ENCODE measurements at regions not wholly inside any gene's neighbourhood (a gene's known extent, or its start where the extent isn't known, plus 50 kb on each side); places are given as distances from the start of the nearest gene placed in this dataset.

DNA sequence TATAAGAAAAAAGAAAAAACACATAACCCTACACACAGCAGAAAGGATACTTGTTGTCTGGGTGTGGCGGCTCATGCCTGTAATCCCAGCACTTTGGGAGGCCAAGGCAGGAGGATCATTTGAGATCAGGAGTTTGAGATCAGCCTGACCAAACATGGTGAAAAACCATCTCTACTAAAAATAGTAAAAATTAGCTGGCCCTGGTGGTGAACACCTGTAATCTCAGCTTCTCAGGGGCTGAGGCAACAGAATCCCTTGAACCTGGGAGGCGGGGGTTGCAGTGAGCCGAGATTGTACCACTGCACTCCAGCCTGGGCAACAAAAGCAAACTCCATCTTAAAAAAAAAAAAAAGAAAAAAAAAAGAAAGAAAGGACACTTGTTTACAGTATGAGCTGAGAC is 147.6 kb upstream of the PITX1 start:
- TF ChIP-seq, protein P1, sequence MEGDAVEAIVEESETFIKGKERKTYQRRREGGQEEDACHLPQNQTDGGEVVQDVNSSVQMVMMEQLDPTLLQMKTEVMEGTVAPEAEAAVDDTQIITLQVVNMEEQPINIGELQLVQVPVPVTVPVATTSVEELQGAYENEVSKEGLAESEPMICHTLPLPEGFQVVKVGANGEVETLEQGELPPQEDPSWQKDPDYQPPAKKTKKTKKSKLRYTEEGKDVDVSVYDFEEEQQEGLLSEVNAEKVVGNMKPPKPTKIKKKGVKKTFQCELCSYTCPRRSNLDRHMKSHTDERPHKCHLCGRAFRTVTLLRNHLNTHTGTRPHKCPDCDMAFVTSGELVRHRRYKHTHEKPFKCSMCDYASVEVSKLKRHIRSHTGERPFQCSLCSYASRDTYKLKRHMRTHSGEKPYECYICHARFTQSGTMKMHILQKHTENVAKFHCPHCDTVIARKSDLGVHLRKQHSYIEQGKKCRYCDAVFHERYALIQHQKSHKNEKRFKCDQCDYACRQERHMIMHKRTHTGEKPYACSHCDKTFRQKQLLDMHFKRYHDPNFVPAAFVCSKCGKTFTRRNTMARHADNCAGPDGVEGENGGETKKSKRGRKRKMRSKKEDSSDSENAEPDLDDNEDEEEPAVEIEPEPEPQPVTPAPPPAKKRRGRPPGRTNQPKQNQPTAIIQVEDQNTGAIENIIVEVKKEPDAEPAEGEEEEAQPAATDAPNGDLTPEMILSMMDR (IDR thresholded peaks at IDR 0.05) = no peak
- TF ChIP-seq POLR2AphosphoS5 (IDR thresholded peaks at IDR 0.05) (no peak), EP300 (IDR thresholded peaks at IDR 0.05) (no peak)
